ENCODE measurements at regions not wholly inside any gene's neighbourhood (a gene's known extent, or its start where the extent isn't known, plus 50 kb on each side); places are given as distances from the start of the nearest gene placed in this dataset.

GRCh38 chr3:99087277-99087676 lies 185.8 kb upstream of the DCBLD2 start:
- H3K36me3 ChIP-seq, result no peaks in the 10 kb centered on the region
- H3K4me3 ChIP-seq, result no peak overlapping the region
- TF ChIP-seq EP300 (IDR thresholded peaks at IDR 0.05) (no peak), POLR2A (IDR thresholded peaks at IDR 0.05) (no peak)
- no peaks in the 10 kb centered on the region for H3K27me3 ChIP-seq
- H3K4me1 ChIP-seq, result no peaks in the 10 kb centered on the region
- no peak for DNase-seq
- no peak overlapping the region for H3K27ac ChIP-seq
- no peak for ATAC-seq (ENCODE audit: low FRiP score in 2 of 2)
- 91 to 92% methylated on average over 2 of the region's 2 CpGs for WGBS, 2 donors
- no peaks in the 10 kb centered on the region for H3K9me3 ChIP-seq

DNA sequence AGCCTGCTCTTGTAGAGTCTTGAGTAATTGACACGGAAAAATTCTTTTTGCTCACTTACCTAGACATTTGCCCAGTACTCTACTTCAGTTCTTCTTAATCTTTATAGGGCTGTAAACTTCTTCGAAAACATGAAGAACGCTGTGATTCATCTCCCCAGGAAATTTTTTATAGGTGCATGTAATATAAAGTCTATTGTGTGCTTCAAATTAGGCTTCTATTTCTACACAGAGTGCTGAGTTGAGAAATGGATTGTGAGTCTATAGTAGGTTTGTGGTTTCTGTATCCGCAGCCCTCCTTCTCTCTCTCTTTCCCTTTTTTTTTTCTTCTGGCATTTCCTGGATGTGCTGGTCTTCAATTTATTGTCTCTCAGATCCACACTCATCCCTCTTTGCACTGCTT lies 183.3 kb upstream of the DCBLD2 start:
- 85 to 93% methylated on average over 4 of the region's 4 CpGs for WGBS, 2 donors
- TF ChIP-seq EP300 (IDR thresholded peaks at IDR 0.05) (no peak), POLR2AphosphoS5 (IDR thresholded peaks at IDR 0.05) (no peak), POLR2A (IDR thresholded peaks at IDR 0.05) (no peak), CTCF (IDR thresholded peaks at IDR 0.05) (no peak)
- DNase-seq (no peak), ATAC-seq (ENCODE audit: low FRiP score in 2 of 2) (no peak)
- Histone ChIP-seq H3K27ac (no peak overlapping the region), H3K4me1 (no peaks in the 10 kb centered on the region), H3K36me3 (no peaks in the 10 kb centered on the region), H3K27me3 (no peaks in the 10 kb centered on the region), H3K9me3 (no peaks in the 10 kb centered on the region), H3K4me3 (no peak overlapping the region)

DNA sequence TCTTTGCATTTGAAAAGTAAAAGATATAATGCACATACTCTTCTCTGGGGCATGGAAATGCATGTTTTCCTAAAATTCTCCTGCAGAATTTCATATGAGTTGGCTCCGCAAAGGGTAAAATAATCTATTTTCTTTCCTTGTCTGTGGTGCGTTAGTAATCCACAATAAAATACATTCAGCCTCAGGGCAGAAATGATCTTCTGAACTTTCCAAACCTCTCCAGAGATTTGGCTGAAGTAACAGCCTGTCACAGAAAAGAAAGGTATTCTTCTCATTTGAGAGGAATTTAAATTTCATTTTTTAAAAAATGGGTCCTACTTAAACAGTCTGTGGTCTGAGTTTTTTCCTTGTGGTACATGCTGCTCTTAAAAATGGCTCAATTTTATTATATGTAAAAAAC lies 182.7 kb upstream of the DCBLD2 start:
- H3K36me3 ChIP-seq, result no peaks in the 10 kb centered on the region
- no peak for DNase-seq
- H3K9me3 ChIP-seq, result no peaks in the 10 kb centered on the region
- H3K27ac ChIP-seq, result no peak overlapping the region
- no peak for TF ChIP-seq POLR2A (IDR thresholded peaks at IDR 0.05)
- no peak for TF ChIP-seq EP300 (IDR thresholded peaks at IDR 0.05)
- TF ChIP-seq CTCF (IDR thresholded peaks at IDR 0.05), result no peak
- TF ChIP-seq POLR2AphosphoS5 (IDR thresholded peaks at IDR 0.05), result no peak
- H3K4me1 ChIP-seq, result no peaks in the 10 kb centered on the region
- WGBS, 2 donors, result 89 to 92% methylated on average over 2 of the region's 2 CpGs
- no peak overlapping the region for H3K4me3 ChIP-seq
- ATAC-seq (ENCODE audit: low FRiP score in 2 of 2), result no peak
- no peaks in the 10 kb centered on the region for H3K27me3 ChIP-seq

GRCh38 chr3:99071096-99071495 lies 169.6 kb upstream of the DCBLD2 start:
- ATAC-seq (ENCODE audit: low FRiP score in 2 of 2) (no peak), DNase-seq (no peak)
- no peak overlapping the region for H3K27ac ChIP-seq
- TF ChIP-seq POLR2A (IDR thresholded peaks at IDR 0.05), result no peak
- no peak for TF ChIP-seq CTCF (IDR thresholded peaks at IDR 0.05)
- TF ChIP-seq POLR2AphosphoS5 (IDR thresholded peaks at IDR 0.05), result no peak
- no peak for TF ChIP-seq EP300 (IDR thresholded peaks at IDR 0.05)
- WGBS, 2 donors, result 90 to 93% methylated on average over 6 of the region's 6 CpGs
- no peaks in the 10 kb centered on the region for H3K27me3 ChIP-seq
- no peaks in the 10 kb centered on the region for H3K4me1 ChIP-seq
- H3K4me3 ChIP-seq, result no peak overlapping the region
- peaks cover 0 to 3% (median 0%) of the 10 kb centered on the region in 4 donors for H3K9me3 ChIP-seq
- H3K36me3 ChIP-seq, result no peaks in the 10 kb centered on the region

DNA sequence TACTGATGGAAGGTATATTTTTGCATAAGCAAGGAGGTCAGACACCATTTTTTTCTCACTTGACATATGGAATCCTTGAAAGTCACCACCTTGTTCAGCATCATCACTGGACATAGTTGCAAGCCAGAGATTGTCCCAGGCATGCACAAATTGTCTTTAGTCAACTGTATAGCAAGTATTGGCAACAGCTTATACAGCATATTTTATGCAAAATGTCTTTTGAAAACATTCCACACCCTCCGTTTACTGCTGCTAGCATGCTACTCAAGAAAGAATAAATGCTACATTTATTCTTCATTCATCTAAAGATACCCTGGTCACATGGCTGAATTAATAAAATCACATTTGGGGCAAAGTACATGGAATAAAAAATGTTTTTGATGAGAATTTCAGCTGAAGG lies 168.5 kb upstream of the DCBLD2 start:
- Histone ChIP-seq H3K9me3 (peaks cover 0 to 3% (median 0%) of the 10 kb centered on the region in 4 donors), H3K4me3 (no peak overlapping the region), H3K27ac (no peak overlapping the region), H3K4me1 (no peaks in the 10 kb centered on the region), H3K36me3 (no peaks in the 10 kb centered on the region), H3K27me3 (no peaks in the 10 kb centered on the region)
- TF ChIP-seq CTCF (IDR thresholded peaks at IDR 0.05), result no peak
- TF ChIP-seq EP300 (IDR thresholded peaks at IDR 0.05), result no peak
- no peak for TF ChIP-seq POLR2A (IDR thresholded peaks at IDR 0.05)
- TF ChIP-seq POLR2AphosphoS5 (IDR thresholded peaks at IDR 0.05), result no peak
- ATAC-seq (ENCODE audit: low FRiP score in 2 of 2), result no peak
- 78 to 81% methylated on average over 1 of the region's 1 CpG for WGBS, 2 donors
- no peak for DNase-seq

Data from upper lobe of left lung (tissue), 6 donors.